Stimulated activated CD4-positive, alpha-beta T cell treated with anti-CD3 and anti-CD28 coated beads, Interleukin-1b, Interleukin-23, amount 100 ng/mL, for 48 hours (primary cell): ENCODE measurements at regions not wholly inside any gene's neighbourhood (a gene's known extent, or its start where the extent isn't known, plus 50 kb on each side); places are given as distances from the start of the nearest gene placed in this dataset.

ENCODE experiments used
- DNase-seq: peaks from one replicate; pipeline ENCODE4 v3.0.0-alpha.2; 2020

DNA sequence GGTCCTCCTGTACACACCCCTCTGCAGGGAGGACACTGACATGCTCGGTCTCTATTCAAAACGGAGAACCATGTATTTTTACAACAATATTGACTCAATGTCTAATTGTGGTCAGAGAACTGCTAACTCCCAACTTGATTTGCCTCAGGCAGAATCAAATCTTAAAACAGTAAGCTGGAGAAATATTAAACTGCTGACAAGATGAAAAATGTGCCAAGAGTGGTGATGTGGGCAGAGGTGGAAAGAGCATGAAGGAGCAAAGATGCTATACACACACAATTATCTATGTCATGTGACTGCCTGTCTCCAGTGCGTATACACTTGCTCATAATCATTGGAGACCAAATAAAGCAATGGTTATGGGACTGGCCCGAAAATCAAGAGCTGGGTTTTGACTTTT lies 556.1 kb upstream of the ZNF608 start:
- no peak for DNase-seq

DNA sequence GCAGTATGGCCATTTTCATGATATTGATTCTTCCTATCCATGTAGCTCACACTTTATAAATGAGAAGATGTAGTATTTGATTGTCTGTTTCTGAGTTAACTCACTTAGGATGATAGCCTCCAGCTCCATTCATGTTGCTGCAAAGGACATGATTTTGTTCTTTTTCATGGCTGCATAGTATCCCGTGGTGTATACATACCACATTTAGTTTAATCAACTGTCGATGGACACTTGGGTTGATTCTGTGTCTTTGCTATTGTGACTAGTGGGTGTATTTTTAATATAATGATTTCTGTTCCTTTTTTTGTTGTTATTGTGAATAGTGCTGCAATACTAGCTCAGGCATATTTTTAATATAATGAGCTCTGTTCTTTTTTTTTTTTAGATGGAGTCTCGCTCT lies 560.3 kb upstream of the ZNF608 start:
- no peak for DNase-seq

DNA sequence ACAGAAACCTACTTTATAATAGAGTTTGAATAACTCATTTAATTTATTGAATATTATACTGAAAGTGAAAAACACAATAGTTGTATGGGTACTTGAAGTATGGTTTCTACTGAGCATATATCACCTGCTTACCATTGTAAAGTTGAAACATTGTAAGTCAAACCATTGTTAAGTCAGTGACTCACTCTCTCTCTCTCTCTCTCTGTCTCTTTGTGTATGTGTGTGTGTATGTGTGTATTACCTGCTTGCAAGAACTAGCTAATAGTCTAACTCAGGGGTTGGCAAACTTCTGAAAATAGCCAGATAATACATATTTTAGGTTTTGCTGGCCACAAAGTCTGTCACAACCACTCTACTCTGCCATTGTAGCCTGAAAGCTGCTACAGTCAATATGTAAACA lies 564.3 kb upstream of the ZNF608 start:
- no peak for DNase-seq

DNA sequence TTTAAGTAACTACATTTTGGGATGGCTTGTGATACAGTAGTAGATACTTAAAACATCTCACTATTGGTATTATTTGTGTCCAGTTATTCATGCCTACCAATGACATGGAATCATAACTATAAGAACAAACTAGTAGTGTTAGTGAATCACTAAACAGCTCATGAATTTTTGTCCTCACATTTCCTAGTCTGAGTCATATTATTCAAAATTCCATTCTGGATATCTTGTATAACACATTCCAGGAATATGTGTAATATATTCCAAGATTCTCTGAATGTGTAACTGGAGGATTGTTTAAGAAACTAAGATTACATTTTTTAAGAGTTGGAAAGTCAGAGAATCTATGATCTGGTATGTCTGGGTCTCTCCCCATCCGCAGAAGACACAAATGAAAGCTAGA lies 565.3 kb upstream of the ZNF608 start:
- no peak for DNase-seq

DNA sequence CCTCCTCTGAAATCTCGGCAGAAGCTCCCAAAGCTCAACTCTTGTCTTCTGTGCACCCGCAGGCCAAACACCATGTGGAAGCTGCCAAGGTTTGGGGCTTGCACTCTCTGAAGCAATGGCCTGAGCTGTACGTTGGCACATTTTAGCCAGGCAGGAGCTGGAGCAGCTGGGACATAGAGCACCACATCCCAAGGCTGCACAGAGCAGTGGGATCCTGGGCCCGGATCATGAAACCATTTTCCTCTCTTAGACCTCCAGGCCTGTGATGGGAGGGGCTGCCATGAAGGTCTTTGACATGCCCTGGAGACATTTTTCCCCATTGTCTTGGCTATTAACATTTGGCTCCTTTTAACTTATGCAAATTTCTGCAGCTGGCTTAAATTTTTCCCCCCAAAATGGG lies 567.1 kb upstream of the ZNF608 start:
- no peak for DNase-seq

DNA sequence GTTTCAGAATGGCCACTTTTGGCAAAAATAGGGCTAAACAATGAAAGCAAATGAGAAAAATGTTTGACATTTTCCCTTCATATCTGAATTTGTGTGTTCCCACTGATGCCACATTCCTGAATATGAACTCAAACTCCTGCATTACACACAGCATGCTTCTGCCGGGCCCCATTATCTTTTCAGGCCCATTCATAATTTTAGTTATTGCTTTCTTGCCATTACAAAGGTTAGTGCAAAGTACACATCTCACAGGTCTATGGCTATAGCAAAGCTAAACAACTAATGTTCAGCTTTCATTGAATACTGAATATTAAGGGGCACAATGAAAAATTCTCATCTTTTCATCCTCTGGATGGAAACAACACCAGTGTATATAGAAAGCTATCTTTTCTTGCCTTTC lies 568.9 kb upstream of the ZNF608 start:
- no peak for DNase-seq

DNA sequence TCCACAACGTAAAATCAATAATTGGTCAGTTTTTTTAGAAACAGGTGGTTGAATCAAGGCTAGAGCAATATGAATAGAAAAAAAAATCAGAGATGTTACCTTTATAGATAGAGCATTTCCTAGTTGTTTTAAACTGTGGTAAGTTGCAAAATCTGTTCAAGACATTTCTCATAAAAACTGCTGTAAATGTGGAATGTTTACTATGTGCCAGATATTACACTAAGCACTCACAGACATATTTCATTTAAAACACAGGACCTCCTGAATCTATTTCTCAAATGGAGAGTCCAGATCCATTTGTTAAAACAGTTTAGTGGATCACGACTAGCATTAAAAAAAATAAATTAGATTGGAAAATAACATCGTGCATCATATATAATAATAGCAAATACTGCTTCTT lies 570.0 kb upstream of the ZNF608 start:
- no peak for DNase-seq

DNA sequence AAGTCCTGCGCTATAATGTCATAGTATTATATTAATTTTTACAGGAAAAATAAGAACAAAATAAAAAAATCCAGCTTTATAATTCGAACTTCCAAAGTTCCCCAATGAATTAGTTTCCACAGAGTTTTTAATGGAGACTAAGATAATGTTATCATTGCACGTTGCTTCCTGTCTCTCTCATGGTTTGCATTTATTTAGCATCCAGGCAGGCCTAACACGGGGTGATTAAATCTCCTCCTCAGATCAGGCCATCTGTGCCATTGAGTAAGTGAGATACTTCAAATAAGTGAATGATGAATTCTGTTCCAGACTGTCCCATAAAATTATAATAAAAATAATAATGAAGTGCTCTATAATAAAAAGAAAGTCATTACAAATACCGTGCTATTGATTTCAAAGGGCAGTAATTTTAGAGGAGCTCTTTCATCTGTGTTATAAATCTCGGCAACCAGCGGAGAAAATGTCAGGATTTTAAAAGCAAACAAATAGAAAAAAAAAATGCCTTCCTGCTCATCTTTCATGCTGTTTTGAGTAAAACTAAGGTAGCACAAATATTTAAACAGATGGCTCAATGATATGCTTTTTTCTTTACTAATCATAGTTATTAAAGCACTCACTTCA lies 570.6 kb upstream of the ZNF608 start:
- no peak for DNase-seq

DNA sequence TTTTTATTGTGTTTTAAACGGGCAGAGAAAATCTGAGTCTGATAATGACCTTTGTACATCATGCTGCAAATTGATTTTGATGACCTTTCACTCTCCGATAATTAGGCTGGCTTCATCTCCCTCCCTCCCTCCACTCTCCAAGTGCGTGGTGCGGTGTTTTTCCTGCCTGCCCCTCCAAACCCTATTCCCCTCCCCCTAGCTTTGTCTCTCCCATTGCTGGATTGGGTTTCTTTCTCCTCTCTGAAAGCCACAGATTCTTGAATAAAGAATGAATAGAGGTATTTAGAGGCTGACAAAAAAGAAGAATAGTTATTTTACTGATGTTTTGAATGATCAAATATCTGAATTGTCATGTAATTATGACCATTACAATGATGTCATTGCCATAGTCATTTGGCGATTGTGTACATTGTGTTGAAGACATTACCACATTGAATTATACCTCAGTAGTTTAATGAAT lies 571.1 kb upstream of the ZNF608 start:
- no peak for DNase-seq

DNA sequence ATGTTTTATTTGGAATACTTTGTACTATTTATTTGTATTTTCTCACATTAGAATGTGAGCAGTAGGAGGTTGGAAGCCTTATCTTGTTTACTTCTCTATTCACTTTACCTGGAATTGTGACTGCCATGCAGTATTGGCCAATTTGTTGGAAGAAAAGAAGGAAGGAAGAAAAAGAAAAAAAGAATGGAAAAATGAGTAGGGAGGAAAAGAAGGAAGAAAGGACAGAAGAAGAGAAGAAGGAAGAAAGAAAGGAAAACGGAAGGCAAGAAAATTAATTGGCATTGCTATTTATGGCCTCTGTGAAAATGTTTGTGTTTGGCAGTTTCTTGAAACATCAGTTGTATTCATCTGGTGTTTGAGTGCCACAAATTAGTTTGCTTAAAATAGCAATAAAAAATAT lies 575.2 kb upstream of the ZNF608 start:
- DNase-seq, result no peak

DNA sequence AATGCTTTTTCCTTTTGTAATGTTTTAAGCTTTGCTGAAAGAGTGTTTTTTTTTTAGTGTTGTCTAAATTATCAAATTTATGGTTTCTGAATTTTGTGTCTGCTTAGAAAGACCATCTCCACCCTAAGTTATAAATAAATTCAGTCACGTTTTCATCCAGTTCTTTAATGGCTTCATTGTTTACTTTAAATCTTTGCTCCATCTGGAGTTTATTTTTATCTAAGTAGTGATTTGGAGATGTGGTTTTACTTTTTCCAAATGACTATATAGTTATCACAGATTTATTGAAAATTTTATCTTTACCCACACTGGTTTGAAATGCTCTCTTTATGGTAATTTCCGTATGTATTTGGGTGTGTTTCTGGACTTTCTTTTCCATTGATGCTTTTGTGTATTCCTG lies 577.2 kb upstream of the ZNF608 start:
- DNase-seq, result no peak

DNA sequence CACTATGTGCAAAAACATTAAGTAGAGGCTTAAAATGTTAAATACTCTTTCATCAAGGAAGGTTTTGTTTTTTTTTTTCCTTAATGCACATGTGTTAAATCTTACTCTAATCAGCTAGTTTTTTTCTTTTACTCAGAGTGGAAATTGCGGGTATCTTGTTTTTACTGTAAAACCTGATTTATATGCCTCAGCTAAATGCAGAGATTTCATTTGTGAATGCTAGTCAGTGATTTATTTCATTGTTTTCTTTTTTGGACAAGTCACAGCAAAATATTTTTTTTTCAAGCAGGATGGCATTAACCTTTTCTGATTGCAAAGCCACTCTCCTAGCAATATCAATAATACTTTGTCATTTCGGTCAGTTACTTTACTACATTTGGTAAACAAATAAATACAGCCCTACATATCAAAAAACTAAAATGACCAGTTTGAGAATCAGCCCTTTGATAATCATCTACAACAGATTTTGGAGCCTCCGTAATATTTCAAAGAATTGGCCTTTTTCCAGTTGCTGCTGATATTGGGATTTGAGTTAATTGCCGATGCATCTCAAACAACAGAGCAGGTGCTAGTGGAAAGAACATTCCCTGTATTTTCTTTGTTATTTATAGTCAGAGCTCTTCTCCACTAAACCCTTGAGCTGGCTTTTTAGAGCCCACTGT lies 579.2 kb upstream of the ZNF608 start:
- no peak for DNase-seq

DNA sequence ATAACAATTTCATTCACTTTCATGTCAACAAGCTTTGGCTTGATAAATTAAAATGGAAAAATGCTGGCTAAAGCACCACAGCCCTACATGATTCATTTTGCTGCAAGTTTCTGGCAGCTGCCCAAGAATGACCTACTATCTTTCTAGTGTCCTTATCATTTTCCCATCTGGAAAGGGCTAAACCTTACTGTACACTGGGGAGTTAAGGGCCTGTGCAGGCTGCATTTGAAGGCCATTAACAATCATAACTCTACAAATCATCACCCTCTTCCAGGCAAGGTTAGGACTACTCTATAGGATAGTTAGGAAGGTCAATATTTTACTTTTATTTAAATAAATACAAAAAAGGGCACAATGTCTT lies 579.7 kb upstream of the ZNF608 start:
- DNase-seq, result no peak

DNA sequence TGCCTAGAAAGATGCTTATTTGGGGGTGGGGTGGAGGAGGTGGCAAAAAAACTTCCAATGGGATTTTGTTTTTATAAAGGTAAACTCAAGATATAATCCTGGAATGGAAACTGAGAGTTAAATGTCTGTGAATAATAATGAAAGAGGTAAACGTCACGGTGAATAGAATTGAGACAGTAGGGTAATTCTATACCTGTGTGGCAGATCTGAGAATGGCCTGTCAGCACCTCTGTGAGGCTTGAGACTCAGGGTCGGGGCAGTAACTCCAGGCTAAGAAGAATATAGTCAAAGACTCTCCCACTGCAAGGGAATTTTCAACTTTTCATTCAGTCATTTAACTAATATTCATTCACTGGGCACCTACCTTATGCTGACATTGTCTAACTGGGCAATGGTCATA lies 581.2 kb upstream of the ZNF608 start:
- no peak for DNase-seq

DNA sequence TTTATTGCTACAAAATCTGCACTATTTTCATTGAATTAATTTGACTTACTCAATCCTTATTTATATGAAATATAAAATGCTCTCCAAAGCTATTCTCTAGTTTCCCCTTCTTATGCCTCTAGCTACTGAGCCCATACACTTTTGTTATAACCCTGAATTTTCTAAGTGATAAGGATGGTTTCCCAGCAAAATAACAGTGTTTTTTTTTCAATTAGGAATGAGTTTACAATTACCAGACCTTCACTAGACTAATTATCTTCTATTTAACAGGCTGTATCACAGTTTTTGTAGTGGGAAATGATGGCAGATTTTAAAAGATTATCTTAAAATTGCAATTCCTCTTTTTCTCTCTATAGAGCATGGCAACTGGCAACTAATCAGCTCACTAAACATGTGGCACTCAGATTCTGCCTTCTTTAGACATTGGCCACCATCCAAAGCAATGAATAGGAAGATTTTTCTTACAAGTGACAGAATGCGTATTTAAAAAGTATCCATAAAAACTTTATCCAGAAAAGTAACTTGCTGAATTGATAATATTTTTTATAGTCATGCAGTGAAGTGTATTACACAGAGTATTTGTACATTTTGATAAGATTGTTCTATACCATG lies 585.7 kb upstream of the ZNF608 start:
- DNase-seq, result no peak

DNA sequence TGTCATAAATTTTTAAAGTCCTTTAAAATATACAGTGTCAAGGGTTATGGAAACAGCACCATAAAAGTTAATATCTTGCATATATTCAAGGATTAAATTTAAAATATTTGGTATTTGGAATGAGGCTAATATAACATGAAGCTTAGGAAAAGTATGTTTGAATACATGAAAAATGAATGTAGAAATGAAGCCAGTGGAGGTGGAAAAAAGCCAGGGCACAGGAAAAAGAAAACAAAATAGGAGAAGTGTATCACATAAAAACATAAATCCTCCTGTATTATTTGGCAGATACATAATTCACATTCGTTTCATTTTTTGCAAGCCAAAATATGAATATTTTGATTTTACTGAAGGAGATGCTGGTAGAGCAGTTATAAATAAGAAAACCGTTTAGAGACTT lies 587.0 kb upstream of the ZNF608 start:
- no peak for DNase-seq

DNA sequence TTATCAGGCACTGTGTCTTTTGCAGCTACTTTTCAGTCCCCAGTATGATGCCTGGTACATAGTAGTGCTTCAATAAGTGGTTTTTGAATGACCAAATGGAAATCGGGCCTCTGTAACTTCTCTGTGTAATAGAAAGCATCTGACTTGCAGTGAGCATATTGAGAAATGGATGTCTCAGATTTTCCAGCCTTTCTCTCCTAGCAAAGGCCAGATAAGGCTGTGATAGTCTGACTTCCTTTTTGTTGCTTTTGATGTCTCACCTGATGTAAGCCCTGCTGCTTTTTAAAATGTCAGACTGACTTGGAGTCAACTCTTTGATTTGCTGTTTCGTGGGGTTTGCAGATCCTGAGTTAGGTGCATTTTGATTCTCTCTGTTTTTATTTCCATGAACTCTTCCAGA lies 590.0 kb upstream of the ZNF608 start:
- no peak for DNase-seq

DNA sequence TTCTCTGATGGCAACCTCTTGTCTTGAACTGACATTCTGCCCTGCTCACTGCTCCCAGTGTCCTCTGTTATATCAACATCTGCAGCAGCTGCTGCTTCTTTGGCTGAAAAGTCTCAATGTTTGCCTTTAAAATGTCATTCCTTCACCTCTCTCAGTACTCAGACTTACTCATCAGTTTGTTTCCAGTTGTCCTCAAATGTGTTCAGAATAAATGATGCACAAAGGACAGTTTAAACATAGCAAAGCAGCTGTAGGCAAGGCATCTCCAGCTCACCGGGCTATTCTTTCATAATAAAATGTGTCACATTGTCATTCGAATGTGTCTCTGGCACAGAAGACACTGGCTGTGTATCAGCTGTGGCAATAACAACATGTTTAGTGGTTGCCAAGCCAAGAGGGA lies 590.9 kb upstream of the ZNF608 start:
- DNase-seq, result no peak

DNA sequence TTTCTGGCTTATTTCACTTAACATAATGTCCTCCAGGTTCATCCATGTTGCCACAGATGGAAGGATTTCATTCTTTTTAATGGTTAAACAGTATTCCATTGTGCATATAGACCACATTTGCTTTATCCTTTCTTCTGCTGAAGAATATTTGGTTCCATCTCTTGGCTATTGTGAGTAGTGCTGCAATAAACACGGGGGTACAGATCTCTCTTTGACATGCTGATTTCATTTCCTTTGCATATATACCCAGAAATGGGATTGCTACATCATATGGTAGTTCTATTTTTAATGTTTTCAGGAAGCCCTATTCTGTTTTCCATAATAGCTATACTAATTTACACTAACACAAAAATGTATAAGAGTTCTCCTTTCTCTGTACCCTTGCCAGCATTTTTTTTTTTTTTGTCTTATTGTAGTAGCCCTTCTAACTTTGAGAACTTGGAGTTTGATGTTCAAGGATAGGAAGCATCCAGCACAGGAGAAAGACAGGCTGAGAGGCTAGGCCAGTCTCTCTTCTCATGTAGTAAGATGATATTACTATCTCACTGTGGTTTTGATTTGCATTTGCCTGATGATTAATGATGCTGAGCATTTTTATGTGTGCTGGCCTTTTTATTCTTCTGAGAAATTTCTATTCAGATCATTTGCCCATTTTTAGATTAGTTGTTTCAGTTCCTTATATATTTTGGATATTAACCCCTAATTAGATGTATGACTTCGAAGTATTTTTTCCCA lies 592.2 kb upstream of the ZNF608 start:
- no peak for DNase-seq

DNA sequence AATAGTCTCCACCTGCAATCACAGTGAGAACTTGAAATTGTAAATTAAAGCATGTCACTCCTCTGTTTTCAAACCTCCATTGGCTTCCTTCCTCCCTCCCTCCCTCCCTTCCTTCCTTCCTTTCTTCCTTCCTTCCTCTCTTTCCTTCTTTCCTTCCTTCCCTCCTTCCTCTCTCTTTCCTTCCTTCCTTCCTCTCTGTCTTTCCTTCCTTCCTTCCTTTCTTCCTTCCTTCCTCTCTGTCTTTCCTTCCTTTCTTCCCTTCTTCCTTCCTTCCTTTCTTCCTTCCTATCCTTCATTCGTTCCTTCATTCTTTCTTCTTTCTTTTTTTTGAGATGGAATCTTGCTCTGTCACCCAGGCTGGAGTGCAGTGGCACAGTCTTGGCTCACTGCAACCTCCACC lies 595.0 kb upstream of the ZNF608 start:
- DNase-seq, result no peak

DNA sequence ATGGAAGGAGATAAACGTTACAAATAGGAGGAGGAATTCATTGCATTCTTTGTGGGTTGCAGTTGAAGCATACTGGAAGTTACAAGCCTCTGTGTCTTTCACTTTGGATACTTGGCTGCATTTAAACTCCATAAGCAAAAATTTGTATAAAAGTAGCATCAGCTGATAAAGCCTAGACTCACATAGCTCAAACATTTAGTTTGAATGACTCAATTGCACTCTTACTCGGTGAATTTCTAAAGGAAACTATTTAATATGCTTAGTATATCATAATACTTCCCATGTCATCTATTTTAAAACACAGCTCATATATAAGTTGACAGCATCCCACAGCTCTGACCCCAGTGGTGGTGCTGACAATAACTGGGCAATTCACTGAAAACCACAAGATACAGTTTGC lies 596.6 kb upstream of the ZNF608 start:
- no peak for DNase-seq

DNA sequence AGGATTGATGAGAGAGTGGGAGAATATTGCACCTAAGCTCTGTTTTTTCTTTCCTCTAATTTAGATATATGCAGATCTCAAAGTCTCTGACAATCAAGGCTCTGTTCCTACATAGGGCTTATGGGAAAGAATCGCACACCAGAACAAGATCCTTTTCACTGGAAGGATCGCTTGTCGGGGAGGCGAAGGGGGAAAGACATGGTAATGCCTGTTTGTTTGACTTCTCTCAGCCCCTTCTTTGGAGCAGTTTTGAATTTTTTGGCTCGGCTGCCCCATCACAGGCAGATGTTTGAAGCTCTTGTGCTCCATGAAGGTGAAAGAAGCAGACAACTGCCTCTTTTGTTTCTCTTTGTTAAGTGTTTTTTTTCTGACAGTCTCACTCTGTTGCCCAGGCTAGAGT lies 599.9 kb upstream of the ZNF608 start:
- DNase-seq, result no peak

DNA sequence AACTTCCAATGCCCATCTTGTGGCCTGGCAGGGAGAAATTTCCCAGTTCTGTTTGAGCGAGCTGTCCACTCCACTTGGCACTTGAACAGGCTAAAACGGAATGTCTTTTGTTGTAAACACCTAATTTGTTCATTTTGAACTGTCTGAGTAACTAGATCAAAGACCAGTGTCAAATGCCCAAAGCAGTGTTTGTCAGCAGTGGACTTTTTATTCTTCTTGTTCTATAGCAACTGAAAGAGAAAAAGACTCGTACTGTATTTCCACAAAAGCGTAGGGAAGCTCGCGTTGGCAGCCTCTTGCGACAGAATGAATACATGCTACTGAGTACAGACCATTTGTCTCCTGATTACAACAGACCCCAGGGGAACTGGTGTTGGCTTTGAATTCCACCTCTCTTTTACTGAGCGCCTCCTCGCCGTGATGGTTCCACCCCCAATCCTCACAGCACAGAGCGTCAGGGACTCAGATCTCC lies 601.8 kb upstream of the ZNF608 start:
- no peak for DNase-seq
